Loucy (cell line): ENCODE measurements at regions not wholly inside any gene's neighbourhood (a gene's known extent, or its start where the extent isn't known, plus 50 kb on each side); places are given as distances from the start of the nearest gene placed in this dataset.

ENCODE experiments used
- H2AFZ ChIP-seq: fragments of 200-600 bp; sonication (generic); 2 replicates; pipeline ENCODE4 v1.6.0; 2016; ENCODE audit warnings: antibody characterized with exemption, mild to moderate bottlenecking, low read length, moderate library complexity
- H3F3A ChIP-seq: fragments of 200-600 bp; 2 replicates; pipeline ENCODE4 v1.6.0; 2016; ENCODE audit warnings: antibody characterized with exemption, low read depth, mild to moderate bottlenecking
- H3K27me3 ChIP-seq: fragments of 200-600 bp; sonication (generic); 2 replicates; pipeline ENCODE4 v1.6.1; 2014; ENCODE audit warnings: low read length, mild to moderate bottlenecking; ENCODE audit not compliant: insufficient read depth, poor library complexity, severe bottlenecking
- H3K36me3 ChIP-seq: fragments of 200-600 bp; sonication (generic); 2 replicates; pipeline ENCODE4 v1.6.1; 2016; ENCODE audit warnings: low read length; ENCODE audit not compliant: insufficient read depth
- H3K4me1 ChIP-seq: fragments of 200-600 bp; sonication (generic); 2 replicates; pipeline ENCODE4 v1.5.1; 2014; ENCODE audit warnings: low read length, mild to moderate bottlenecking; ENCODE audit not compliant: insufficient read depth, poor library complexity, severe bottlenecking
- H3K4me2 ChIP-seq: fragments of 200-600 bp; sonication (generic); 2 replicates; pipeline ENCODE4 v1.6.0; 2014; ENCODE audit warnings: antibody characterized with exemption, low read length, low read depth, mild to moderate bottlenecking; ENCODE audit not compliant: poor library complexity, severe bottlenecking
- H3K4me3 ChIP-seq: fragments of 200-600 bp; sonication (generic); 2 replicates; pipeline ENCODE4 v1.5.1; 2014; ENCODE audit warnings: low read length, mild to moderate bottlenecking, mixed read lengths; ENCODE audit not compliant: poor library complexity, severe bottlenecking
- H3K79me2 ChIP-seq: fragments of 200-600 bp; sonication (generic); 2 replicates; pipeline ENCODE4 v1.6.1; 2014; ENCODE audit warnings: low read length; ENCODE audit not compliant: insufficient read depth
- H3K9ac ChIP-seq: fragments of 200-600 bp; sonication (generic); 2 replicates; pipeline ENCODE4 v1.6.0; 2014; ENCODE audit warnings: mild to moderate bottlenecking, low read depth, low read length, moderate library complexity; ENCODE audit not compliant: poor library complexity, severe bottlenecking
- H3K9me2 ChIP-seq: fragments of 200-600 bp; sonication (generic); replicated peaks from 2 replicates; pipeline ENCODE4 v1.6.1; 2016; ENCODE audit warnings: low read depth, low read length, mixed read lengths
- H3K9me3 ChIP-seq: fragments of 200-600 bp; sonication (generic); 2 replicates; pipeline ENCODE4 v1.6.1; 2014; ENCODE audit warnings: mild to moderate bottlenecking, antibody characterized with exemption, low read length, low read depth; ENCODE audit not compliant: insufficient read depth
- H4K20me1 ChIP-seq: fragments of 200-600 bp; sonication (generic); 2 replicates; pipeline ENCODE4 v1.6.0; 2014; ENCODE audit warnings: antibody characterized with exemption, low read length, mild to moderate bottlenecking; ENCODE audit not compliant: insufficient read depth, poor library complexity, severe bottlenecking
- EZH2phosphoT487 ChIP-seq: fragments of 200-600 bp; IDR thresholded peaks from 2 replicates; pipeline ENCODE4 v1.6.1; 2018; ENCODE audit warnings: antibody characterized with exemption, mild to moderate bottlenecking, moderate library complexity, borderline replicate concordance
- TF ChIP-seq, protein P1 (sequence below): fragments of 200-600 bp; sonication (generic); conservative IDR thresholded peaks from 2 replicates; pipeline ENCODE4 v1.5.1; 2014; ENCODE audit warnings: mild to moderate bottlenecking, antibody characterized with exemption, low read length

- no peaks in the 10 kb centered on the region for H3K79me2 ChIP-seq
- H3F3A ChIP-seq, result no peaks in the 10 kb centered on the region
- no peaks in the 10 kb centered on the region; the same call in 1 of the 2 replicates for H3K9me3 ChIP-seq
- TF ChIP-seq EZH2phosphoT487, result no peak
- TF ChIP-seq, protein P1, sequence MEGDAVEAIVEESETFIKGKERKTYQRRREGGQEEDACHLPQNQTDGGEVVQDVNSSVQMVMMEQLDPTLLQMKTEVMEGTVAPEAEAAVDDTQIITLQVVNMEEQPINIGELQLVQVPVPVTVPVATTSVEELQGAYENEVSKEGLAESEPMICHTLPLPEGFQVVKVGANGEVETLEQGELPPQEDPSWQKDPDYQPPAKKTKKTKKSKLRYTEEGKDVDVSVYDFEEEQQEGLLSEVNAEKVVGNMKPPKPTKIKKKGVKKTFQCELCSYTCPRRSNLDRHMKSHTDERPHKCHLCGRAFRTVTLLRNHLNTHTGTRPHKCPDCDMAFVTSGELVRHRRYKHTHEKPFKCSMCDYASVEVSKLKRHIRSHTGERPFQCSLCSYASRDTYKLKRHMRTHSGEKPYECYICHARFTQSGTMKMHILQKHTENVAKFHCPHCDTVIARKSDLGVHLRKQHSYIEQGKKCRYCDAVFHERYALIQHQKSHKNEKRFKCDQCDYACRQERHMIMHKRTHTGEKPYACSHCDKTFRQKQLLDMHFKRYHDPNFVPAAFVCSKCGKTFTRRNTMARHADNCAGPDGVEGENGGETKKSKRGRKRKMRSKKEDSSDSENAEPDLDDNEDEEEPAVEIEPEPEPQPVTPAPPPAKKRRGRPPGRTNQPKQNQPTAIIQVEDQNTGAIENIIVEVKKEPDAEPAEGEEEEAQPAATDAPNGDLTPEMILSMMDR, result no peak
- H2AFZ ChIP-seq, result no peak overlapping the region
- H3K36me3 ChIP-seq, result no peaks in the 10 kb centered on the region
- no peak overlapping the region for H3K4me2 ChIP-seq
- no peak overlapping the region for H3K9ac ChIP-seq
- H3K27me3 ChIP-seq, result no peaks in the 10 kb centered on the region
- no peak overlapping the region for H3K4me3 ChIP-seq
- H4K20me1 ChIP-seq, result no peaks in the 10 kb centered on the region
- no peaks in the 10 kb centered on the region for H3K4me1 ChIP-seq
- H3K9me2 ChIP-seq, result no peaks in the 10 kb centered on the region
Observed at GRCh38 chr18:75531212-75531850, 103.8 kb upstream of the SMIM21 start.

GRCh38 chr18:75530566-75531211 is 103.2 kb upstream of the SMIM21 start:
- Histone ChIP-seq H3K27me3 (no peaks in the 10 kb centered on the region), H3K9me2 (no peaks in the 10 kb centered on the region), H3K79me2 (no peaks in the 10 kb centered on the region), H3K9me3 (no peaks in the 10 kb centered on the region; the same call in 1 of the 2 replicates), H3F3A (no peaks in the 10 kb centered on the region), H4K20me1 (no peaks in the 10 kb centered on the region), H2AFZ (no peak overlapping the region), H3K4me3 (no peak overlapping the region), H3K4me2 (no peak overlapping the region), H3K36me3 (no peaks in the 10 kb centered on the region), H3K4me1 (no peaks in the 10 kb centered on the region), H3K9ac (no peak overlapping the region)
- TF ChIP-seq, protein P1, result no peak
- TF ChIP-seq EZH2phosphoT487, result no peak

DNA sequence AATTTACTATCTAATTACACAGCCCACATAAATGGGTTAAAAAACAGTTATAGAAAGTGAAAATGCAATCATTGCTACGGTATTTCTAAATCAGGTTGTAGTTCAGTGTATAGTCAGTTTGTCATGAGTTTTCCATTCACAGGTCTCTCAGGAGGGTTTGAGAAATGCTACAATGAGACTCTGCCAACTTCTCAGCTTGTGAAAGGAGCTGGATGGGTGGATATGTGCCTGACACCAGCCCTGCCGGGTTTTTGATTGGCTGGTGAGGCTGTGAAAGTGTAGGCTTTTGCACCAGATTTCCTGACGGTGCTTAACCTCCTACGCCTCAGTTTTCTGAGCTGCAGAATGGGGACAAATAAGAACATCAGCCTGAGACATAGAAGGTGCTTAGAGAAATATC is 102.6 kb upstream of the SMIM21 start:
- Histone ChIP-seq H3K4me3 (no peak overlapping the region), H3K36me3 (no peaks in the 10 kb centered on the region), H2AFZ (no peak overlapping the region), H3K9me3 (no peaks in the 10 kb centered on the region; the same call in 1 of the 2 replicates), H3K79me2 (no peaks in the 10 kb centered on the region), H3F3A (no peaks in the 10 kb centered on the region), H4K20me1 (no peaks in the 10 kb centered on the region), H3K27me3 (no peaks in the 10 kb centered on the region), H3K4me1 (no peaks in the 10 kb centered on the region), H3K4me2 (no peak overlapping the region), H3K9me2 (no peaks in the 10 kb centered on the region), H3K9ac (no peak overlapping the region)
- TF ChIP-seq EZH2phosphoT487, result no peak
- TF ChIP-seq, protein P1, result no peak
